DOHH2 (cell line): ENCODE measurements at regions not wholly inside any gene's neighbourhood (a gene's known extent, or its start where the extent isn't known, plus 50 kb on each side); places are given as distances from the start of the nearest gene placed in this dataset.

ENCODE experiments used
- CTCF ChIP-seq: fragments of 200-600 bp; sonication (generic); IDR thresholded peaks from one replicate; pipeline ENCODE4 v1.5.1; 2014; ENCODE audit warnings: antibody characterized with exemption, mild to moderate bottlenecking, low read depth, low read length; ENCODE audit not compliant: poor library complexity, severe bottlenecking
- EZH2phosphoT487 ChIP-seq: fragments of 200-600 bp; sonication (generic); IDR thresholded peaks from 2 replicates; pipeline ENCODE4 v1.6.1; 2017; ENCODE audit warnings: borderline replicate concordance, mild to moderate bottlenecking, antibody characterized with exemption, low read length, moderate library complexity, mixed read lengths

- no peak for TF ChIP-seq CTCF
- no peak for TF ChIP-seq EZH2phosphoT487
These were observed 228.8 kb upstream of the ECI2 start for GRCh38 chr6:4364172-4364571.
